Mammary epithelial cell (primary cell): ENCODE measurements at regions not wholly inside any gene's neighbourhood (a gene's known extent, or its start where the extent isn't known, plus 50 kb on each side); places are given as distances from the start of the nearest gene placed in this dataset.

Experiments used
- EZH2 ChIP-seq: IDR thresholded peaks from 2 replicates; pipeline ENCODE4 v1.6.1; 2012; ENCODE audit warnings: low read length, inconsistent platforms, borderline replicate concordance
- TF ChIP-seq, protein P1 (sequence below), 2 donors: IDR thresholded peaks in 1 of 2; conservative IDR thresholded peaks in 1 of 2; 2 replicates each; pipeline ENCODE4 v1.5.1; 2011 to 2012; ENCODE audit warnings: inconsistent platforms in 2 of 2, low read length in 2 of 2, mild to moderate bottlenecking in 2 of 2, control low read depth in 1 of 2, low read depth in 1 of 2; ENCODE audit not compliant: insufficient read depth in 1 of 2; ENCODE audit errors: extremely low read depth in 1 of 2

DNA sequence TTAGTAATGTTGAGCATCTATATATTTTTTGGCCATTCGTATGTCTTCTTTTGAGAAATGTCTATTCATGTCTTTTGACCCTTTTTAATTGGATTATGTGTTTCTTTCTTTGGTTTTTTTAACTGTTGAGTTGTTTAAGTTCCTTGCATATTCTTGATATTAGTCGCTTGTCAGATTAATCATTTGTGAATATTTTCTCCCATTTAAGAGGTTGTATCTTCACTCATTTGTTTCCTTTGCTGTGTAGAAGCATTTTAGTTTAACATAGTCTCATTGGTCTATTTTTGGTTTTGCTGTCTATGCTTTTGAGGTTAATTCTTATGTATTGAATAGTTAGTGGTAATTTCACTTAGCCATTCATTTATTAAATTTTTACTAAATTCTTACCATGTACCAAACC, 283.8 kb downstream of the ZPLD1 start:
- TF ChIP-seq, protein P1, sequence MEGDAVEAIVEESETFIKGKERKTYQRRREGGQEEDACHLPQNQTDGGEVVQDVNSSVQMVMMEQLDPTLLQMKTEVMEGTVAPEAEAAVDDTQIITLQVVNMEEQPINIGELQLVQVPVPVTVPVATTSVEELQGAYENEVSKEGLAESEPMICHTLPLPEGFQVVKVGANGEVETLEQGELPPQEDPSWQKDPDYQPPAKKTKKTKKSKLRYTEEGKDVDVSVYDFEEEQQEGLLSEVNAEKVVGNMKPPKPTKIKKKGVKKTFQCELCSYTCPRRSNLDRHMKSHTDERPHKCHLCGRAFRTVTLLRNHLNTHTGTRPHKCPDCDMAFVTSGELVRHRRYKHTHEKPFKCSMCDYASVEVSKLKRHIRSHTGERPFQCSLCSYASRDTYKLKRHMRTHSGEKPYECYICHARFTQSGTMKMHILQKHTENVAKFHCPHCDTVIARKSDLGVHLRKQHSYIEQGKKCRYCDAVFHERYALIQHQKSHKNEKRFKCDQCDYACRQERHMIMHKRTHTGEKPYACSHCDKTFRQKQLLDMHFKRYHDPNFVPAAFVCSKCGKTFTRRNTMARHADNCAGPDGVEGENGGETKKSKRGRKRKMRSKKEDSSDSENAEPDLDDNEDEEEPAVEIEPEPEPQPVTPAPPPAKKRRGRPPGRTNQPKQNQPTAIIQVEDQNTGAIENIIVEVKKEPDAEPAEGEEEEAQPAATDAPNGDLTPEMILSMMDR (conservative IDR thresholded peaks at IDR 0.05 in 1 of 2, IDR thresholded peaks at IDR 0.05 in 1 of 2; ENCODE audit: extremely low read depth in 1 of 2, insufficient read depth in 1 of 2, low read depth in 1 of 2, low read length in 2 of 2) = no peak
- no peak for TF ChIP-seq EZH2
